HG03354 (cell line): ENCODE measurements at regions not wholly inside any gene's neighbourhood (a gene's known extent, or its start where the extent isn't known, plus 50 kb on each side); places are given as distances from the start of the nearest gene placed in this dataset.

Experiments used
- ATAC-seq: cut with Tn5 transposase; IDR thresholded peaks from one replicate; pipeline ENCODE4 v1.9.1; 2021; ENCODE audit warnings: mild to moderate bottlenecking; ENCODE audit not compliant: unreplicated experiment, poor library complexity, severe bottlenecking

- ATAC-seq, result no peak
These were observed 149.4 kb upstream of the FBXL7 start for GRCh38 chr5:15350614-15351013.

- no peak for ATAC-seq
These were observed 153.2 kb upstream of the FBXL7 start for GRCh38 chr5:15346738-15347137.

GRCh38 chr5:15344954-15345353 is 155.0 kb upstream of the FBXL7 start:
- no peak for ATAC-seq

GRCh38 chr5:15338546-15338945 is 161.4 kb upstream of the FBXL7 start:
- ATAC-seq, result no peak

GRCh38 chr5:15334551-15335266 is 165.3 kb upstream of the FBXL7 start:
- ATAC-seq, result no peak

GRCh38 chr5:15333091-15333490 is 166.9 kb upstream of the FBXL7 start:
- no peak for ATAC-seq

- ATAC-seq, result no peak
These were observed 173.0 kb upstream of the FBXL7 start for GRCh38 chr5:15326932-15327331.

GRCh38 chr5:15326471-15326870 is 173.5 kb upstream of the FBXL7 start:
- no peak for ATAC-seq

GRCh38 chr5:15322421-15322820 is 177.6 kb upstream of the FBXL7 start:
- no peak for ATAC-seq

GRCh38 chr5:15321776-15322175 is 178.2 kb upstream of the FBXL7 start:
- ATAC-seq, result no peak

GRCh38 chr5:15320871-15321270 is 179.1 kb upstream of the FBXL7 start:
- no peak for ATAC-seq

GRCh38 chr5:15304914-15305834 is 194.8 kb upstream of the FBXL7 start:
- no peak for ATAC-seq

- ATAC-seq, result no peak
These were observed 195.8 kb upstream of the FBXL7 start for GRCh38 chr5:15304066-15304731.

- ATAC-seq, result no peak
These were observed 199.8 kb upstream of the FBXL7 start for GRCh38 chr5:15300141-15300540.

GRCh38 chr5:15290953-15291352 is 209.0 kb upstream of the FBXL7 start:
- ATAC-seq, result no peak

GRCh38 chr5:15286650-15287049 is 213.3 kb upstream of the FBXL7 start:
- no peak for ATAC-seq

GRCh38 chr5:15285901-15286583 is 213.9 kb upstream of the FBXL7 start:
- no peak for ATAC-seq

GRCh38 chr5:15284706-15285105 is 215.3 kb upstream of the FBXL7 start:
- ATAC-seq, result no peak

- no peak for ATAC-seq
These were observed 216.9 kb upstream of the FBXL7 start for GRCh38 chr5:15283076-15283475.

- ATAC-seq, result no peak
These were observed 217.4 kb upstream of the FBXL7 start for GRCh38 chr5:15282611-15283010.
